PC-9 (cell line): ENCODE measurements at regions not wholly inside any gene's neighbourhood (a gene's known extent, or its start where the extent isn't known, plus 50 kb on each side); places are given as distances from the start of the nearest gene placed in this dataset.

Experiments used
- BruUV-seq: library from RNA; stranded (reverse); fragments of 400-500 nt; replicated peaks from 2 replicates; lab custom pipeline; 2021; lab: Mats Ljungman, UMichigan
- CTCF ChIA-PET: fragments of 300-600 bp; sonication (Branson Sonifier 250); formaldehyde crosslinking; loops from one replicate; lab custom pipeline; 2022; ENCODE audit warnings: antibody characterized with exemption; lab: Charles Lee
- POLR2A ChIA-PET: fragments of 300-600 bp; sonication (Branson Sonifier 250); formaldehyde crosslinking; loops from one replicate; lab custom pipeline; 2022; ENCODE audit warnings: antibody characterized with exemption; ENCODE audit not compliant: unreplicated experiment; lab: Charles Lee
- DNase-seq, 2 experiments: peaks; one replicate each; pipeline versions ENCODE4 v3.0.0 to v3.0.0-alpha.2; 2015 to 2022; ENCODE audit warnings: mixed read lengths in 1 of 2
- H2AFZ ChIP-seq: fragments of 200-600 bp; sonication (generic); 2 replicates; pipeline ENCODE4 v1.8.1; 2017; ENCODE audit warnings: antibody characterized with exemption
- H3F3A ChIP-seq: fragments of 200-600 bp; sonication (generic); 2 replicates; pipeline ENCODE4 v1.8.1; 2017; ENCODE audit warnings: antibody characterized with exemption, mild to moderate bottlenecking, low read depth; ENCODE audit not compliant: insufficient read depth
- H3K27ac ChIP-seq: fragments of 200-600 bp; sonication (generic); 2 replicates; pipeline ENCODE4 v1.6.1; 2016; ENCODE audit warnings: mixed run types
- H3K27me3 ChIP-seq: fragments of 200-600 bp; sonication (generic); 2 replicates; pipeline ENCODE4 v1.6.1; 2016; ENCODE audit warnings: low read depth, mixed run types; ENCODE audit not compliant: insufficient read depth
- H3K36me3 ChIP-seq: fragments of 200-600 bp; sonication (generic); 2 replicates; pipeline ENCODE4 v1.6.1; 2016; ENCODE audit warnings: low read depth, mixed run types
- H3K4me1 ChIP-seq: fragments of 200-600 bp; sonication (generic); replicated peaks from 2 replicates; pipeline ENCODE4 v1.6.1; 2016; ENCODE audit warnings: mixed run types; ENCODE audit not compliant: insufficient read depth
- H3K4me2 ChIP-seq: fragments of 200-600 bp; sonication (generic); 2 replicates; pipeline ENCODE4 v1.6.1; 2017; ENCODE audit warnings: mixed run types
- H3K4me3 ChIP-seq: fragments of 200-600 bp; sonication (generic); 2 replicates; pipeline ENCODE4 v1.6.1; 2016; ENCODE audit warnings: mixed run types
- H3K79me2 ChIP-seq: fragments of 200-600 bp; sonication (generic); 2 replicates; pipeline ENCODE4 v1.6.1; 2017; ENCODE audit warnings: low read depth, mixed run types
- H3K9me2 ChIP-seq: fragments of 200-600 bp; sonication (generic); 2 replicates; pipeline ENCODE4 v1.8.1; 2017; ENCODE audit warnings: mild to moderate bottlenecking; ENCODE audit not compliant: insufficient read depth
- H3K9me3 ChIP-seq: fragments of 200-600 bp; sonication (generic); 2 replicates; pipeline ENCODE4 v1.8.1; 2016; ENCODE audit warnings: low read depth; ENCODE audit not compliant: insufficient read depth
- H4K20me1 ChIP-seq: fragments of 200-600 bp; sonication (generic); 2 replicates; pipeline ENCODE4 v1.8.1; 2017; ENCODE audit not compliant: insufficient read depth
- CTCF ChIP-seq: fragments of 200-600 bp; sonication (generic); conservative IDR thresholded peaks from 2 replicates; pipeline ENCODE4 v1.6.1; 2017; ENCODE audit warnings: mixed run types, antibody characterized with exemption, mild to moderate bottlenecking, moderate library complexity
- EZH2 ChIP-seq: fragments of 200-600 bp; sonication (generic); IDR thresholded peaks from 2 replicates; pipeline ENCODE4 v1.8.0; 2017; ENCODE audit warnings: antibody characterized with exemption, low read depth
- intact Hi-C: fragments of 100-400 bp; cut with micrococcal nuclease; formaldehyde crosslinking; loops from one replicate; pipeline ENCODE4 v1.10.0; 2022; ENCODE audit not compliant: unreplicated experiment

- DNase-seq, result no peak
- no peak overlapping the region for H2AFZ ChIP-seq
- H3F3A ChIP-seq, result no peaks in the 10 kb centered on the region
- ChIA-PET CTCF (no interaction called here), POLR2A (no interaction called here)
- no peaks in the 10 kb centered on the region for H4K20me1 ChIP-seq
- no peaks in the 10 kb centered on the region for H3K9me3 ChIP-seq
- TF ChIP-seq EZH2, result no peak
- TF ChIP-seq CTCF, result no peak
- H3K4me3 ChIP-seq, result no peak overlapping the region
- no peaks in the 10 kb centered on the region for H3K36me3 ChIP-seq
- H3K4me2 ChIP-seq, result no peak overlapping the region
- H3K27ac ChIP-seq, result no peak overlapping the region
- H3K9me2 ChIP-seq, result no peaks in the 10 kb centered on the region
- intact Hi-C loops, result no loop called here
- peaks cover 76% of the 10 kb centered on the region for H3K27me3 ChIP-seq
- H3K4me1 ChIP-seq, result no peaks in the 10 kb centered on the region
- no peaks in the 10 kb centered on the region for H3K79me2 ChIP-seq
- BruUV-seq, result no TSS peak
Measured at GRCh38 chr19:31418055-31418454, 68.8 kb upstream of the TSHZ3 start.

GRCh38 chr19:31418692-31419430 is 69.6 kb upstream of the TSHZ3 start:
- intact Hi-C loops, result no loop called here
- ChIA-PET CTCF (no interaction called here), POLR2A (no interaction called here)
- no peaks in the 10 kb centered on the region for H3K4me1 ChIP-seq
- H3K79me2 ChIP-seq, result no peaks in the 10 kb centered on the region
- TF ChIP-seq CTCF (no peak), EZH2 (no peak)
- no peak for DNase-seq
- peaks cover 80% of the 10 kb centered on the region for H3K27me3 ChIP-seq
- no peaks in the 10 kb centered on the region for H3F3A ChIP-seq
- no peaks in the 10 kb centered on the region for H3K9me3 ChIP-seq
- no peak overlapping the region for H3K27ac ChIP-seq
- H2AFZ ChIP-seq, result no peak overlapping the region
- no peak overlapping the region for H3K4me3 ChIP-seq
- no peak overlapping the region for H3K4me2 ChIP-seq
- H3K36me3 ChIP-seq, result no peaks in the 10 kb centered on the region
- H4K20me1 ChIP-seq, result no peaks in the 10 kb centered on the region
- H3K9me2 ChIP-seq, result no peaks in the 10 kb centered on the region
- BruUV-seq, result no TSS peak

GRCh38 chr19:31419871-31420445 is 70.7 kb upstream of the TSHZ3 start:
- no peaks in the 10 kb centered on the region for H3K36me3 ChIP-seq
- TF ChIP-seq CTCF, result no peak
- TF ChIP-seq EZH2, result no peak
- no peaks in the 10 kb centered on the region for H4K20me1 ChIP-seq
- no peak overlapping the region for H2AFZ ChIP-seq
- ChIA-PET POLR2A (no interaction called here), CTCF (no interaction called here)
- H3F3A ChIP-seq, result no peaks in the 10 kb centered on the region
- no TSS peak for BruUV-seq
- H3K79me2 ChIP-seq, result no peaks in the 10 kb centered on the region
- no peak overlapping the region for H3K27ac ChIP-seq
- DNase-seq, result no peak
- intact Hi-C loops, result no loop called here
- no peak overlapping the region for H3K4me2 ChIP-seq
- H3K4me1 ChIP-seq, result no peaks in the 10 kb centered on the region
- H3K4me3 ChIP-seq, result no peak overlapping the region
- no peaks in the 10 kb centered on the region for H3K9me3 ChIP-seq
- peaks cover 82% of the 10 kb centered on the region for H3K27me3 ChIP-seq
- no peaks in the 10 kb centered on the region for H3K9me2 ChIP-seq
